H9 (cell line): ENCODE measurements at regions not wholly inside any gene's neighbourhood (a gene's known extent, or its start where the extent isn't known, plus 50 kb on each side); places are given as distances from the start of the nearest gene placed in this dataset.

Source experiments
- DNase-seq: peaks from one replicate; pipeline ENCODE4 v3.0.0-alpha.2; 2017
- H2AFZ ChIP-seq: one replicate; pipeline ENCODE4 v1.6.1; 2013; ENCODE audit warnings: mild to moderate bottlenecking, low read length, control low read depth, moderate library complexity
- H2AK5ac ChIP-seq: 2 replicates; pipeline ENCODE4 v1.6.1; 2013; ENCODE audit warnings: low read length, control low read depth, mixed read lengths; ENCODE audit not compliant: insufficient read length
- H2BK120ac ChIP-seq: one replicate; pipeline ENCODE4 v1.6.1; 2013; ENCODE audit warnings: low read depth, mild to moderate bottlenecking, low read length, control low read depth, inconsistent platforms; ENCODE audit not compliant: poor library complexity, severe bottlenecking
- H2BK12ac ChIP-seq: 2 replicates; pipeline ENCODE4 v1.6.1; 2013; ENCODE audit warnings: low read length, control low read depth, mixed read lengths, low read depth; ENCODE audit not compliant: insufficient read length
- H2BK15ac ChIP-seq: 2 replicates; pipeline ENCODE4 v1.6.1; 2013; ENCODE audit warnings: low read depth, low read length, control low read depth
- H2BK20ac ChIP-seq: one replicate; pipeline ENCODE4 v1.6.1; 2013; ENCODE audit warnings: low read depth, mild to moderate bottlenecking, low read length, control low read depth, inconsistent platforms; ENCODE audit not compliant: poor library complexity, severe bottlenecking
- H2BK5ac ChIP-seq: 2 replicates; pipeline ENCODE4 v1.6.1; 2013; ENCODE audit warnings: low read length, control low read depth, mixed read lengths; ENCODE audit not compliant: insufficient read length
- H3K14ac ChIP-seq: 2 replicates; pipeline ENCODE4 v1.6.1; 2013; ENCODE audit warnings: low read length, control low read depth; ENCODE audit not compliant: insufficient read depth
- H3K18ac ChIP-seq: 2 replicates; pipeline ENCODE4 v1.6.1; 2013; ENCODE audit warnings: low read depth, mild to moderate bottlenecking, mixed read lengths, low read length, control low read depth; ENCODE audit not compliant: insufficient read length
- H3K23ac ChIP-seq: 2 replicates; pipeline ENCODE4 v1.6.1; 2013; ENCODE audit warnings: low read length, control low read depth, mixed read lengths, low read depth; ENCODE audit not compliant: insufficient read length
- H3K23me2 ChIP-seq: 2 replicates; pipeline ENCODE4 v1.6.1; 2013; ENCODE audit warnings: low read depth, mild to moderate bottlenecking, mixed read lengths, low read length, control low read depth; ENCODE audit not compliant: insufficient read length, poor library complexity, severe bottlenecking
- H3K27ac ChIP-seq: 2 replicates; pipeline ENCODE4 v1.5.1; 2013; ENCODE audit warnings: low read length, control low read depth, mixed read lengths, low read depth; ENCODE audit not compliant: insufficient read length
- H3K27me3 ChIP-seq: 2 replicates; pipeline ENCODE4 v1.6.1; 2013; ENCODE audit warnings: low read length, control low read depth, inconsistent platforms; ENCODE audit not compliant: insufficient read depth
- H3K4ac ChIP-seq: 2 replicates; pipeline ENCODE4 v1.6.1; 2013; ENCODE audit warnings: low read depth, mild to moderate bottlenecking, control low read depth, inconsistent platforms, low read length, moderate library complexity
- H3K4me1 ChIP-seq: 2 replicates; pipeline ENCODE4 v1.6.1; 2013; ENCODE audit warnings: low read length, control low read depth, inconsistent platforms; ENCODE audit not compliant: insufficient read depth
- H3K4me2 ChIP-seq: 2 replicates; pipeline ENCODE4 v1.6.1; 2013; ENCODE audit warnings: low read length, control low read depth, mixed read lengths; ENCODE audit not compliant: insufficient read length, insufficient read depth
- H3K56ac ChIP-seq: 2 replicates; pipeline ENCODE4 v1.6.1; 2013; ENCODE audit warnings: low read depth, mild to moderate bottlenecking, mixed read lengths, low read length, control low read depth; ENCODE audit not compliant: insufficient read length
- H3K79me1 ChIP-seq: 2 replicates; pipeline ENCODE4 v1.6.1; 2013; ENCODE audit warnings: low read depth, mild to moderate bottlenecking, moderate library complexity, low read length, control low read depth, inconsistent platforms; ENCODE audit not compliant: insufficient read depth, poor library complexity, severe bottlenecking
- H3K79me2 ChIP-seq: 2 replicates; pipeline ENCODE4 v1.6.1; 2013; ENCODE audit warnings: low read length, control low read depth, inconsistent platforms; ENCODE audit not compliant: insufficient read depth
- H3K9ac ChIP-seq: 2 replicates; pipeline ENCODE4 v1.6.1; 2013; ENCODE audit warnings: low read length, control low read depth, mixed read lengths; ENCODE audit not compliant: insufficient read length; ENCODE audit errors: extremely low read depth
- H3K9me3 ChIP-seq: one replicate; pipeline ENCODE4 v1.6.1; 2013; ENCODE audit warnings: low read depth, low read length, inconsistent platforms; ENCODE audit not compliant: control insufficient read depth
- H3T11ph ChIP-seq: one replicate; pipeline ENCODE4 v1.6.1; 2013; ENCODE audit warnings: mild to moderate bottlenecking, low read length, control low read depth, inconsistent platforms
- H4K20me1 ChIP-seq: one replicate; pipeline ENCODE4 v1.6.1; 2013; ENCODE audit not compliant: control insufficient read depth, insufficient read length, insufficient read depth
- H4K5ac ChIP-seq: 2 replicates; pipeline ENCODE4 v1.6.1; 2013; ENCODE audit warnings: low read depth, mild to moderate bottlenecking, mixed read lengths, low read length, control low read depth; ENCODE audit not compliant: insufficient read length
- H4K8ac ChIP-seq: replicated peaks from 2 replicates; pipeline ENCODE4 v1.6.1; 2013; ENCODE audit warnings: low read length, control low read depth, mixed read lengths, low read depth; ENCODE audit not compliant: insufficient read length
- H4K91ac ChIP-seq: 2 replicates; pipeline ENCODE4 v1.6.1; 2013; ENCODE audit warnings: low read depth, mild to moderate bottlenecking, moderate library complexity, mixed read lengths, low read length, control low read depth; ENCODE audit not compliant: insufficient read length
- H3K27ac Mint-ChIP-seq, 3 experiments: 2 replicates in 2 of 3; 3 replicates in 1 of 3; pipeline ENCODE4 v1.8.0; 2020 to 2021; ENCODE audit warnings: mixed read lengths in 3 of 3, mild to moderate bottlenecking in 1 of 3, moderate library complexity in 1 of 3
- H3K27me3 Mint-ChIP-seq: 2 replicates; pipeline ENCODE4 v1.8.0; 2021; ENCODE audit warnings: low read depth, mild to moderate bottlenecking, moderate library complexity, mixed read lengths
- H3K36me3 Mint-ChIP-seq, 3 experiments: 2 replicates in 2 of 3; 3 replicates in 1 of 3; pipeline ENCODE4 v1.8.0; 2020 to 2021; ENCODE audit warnings: low read depth in 3 of 3, mixed read lengths in 3 of 3; ENCODE audit not compliant: insufficient read depth in 1 of 3
- H3K4me1 Mint-ChIP-seq, 2 experiments: 2 replicates each; pipeline ENCODE4 v1.8.0; 2020; ENCODE audit warnings: mixed read lengths in 2 of 2
- H3K4me3 Mint-ChIP-seq, 2 experiments: 2 replicates in 1 of 2; 3 replicates in 1 of 2; pipeline ENCODE4 v1.8.0; 2020 to 2021; ENCODE audit warnings: mild to moderate bottlenecking in 2 of 2, mixed read lengths in 2 of 2, moderate library complexity in 1 of 2
- H3K9me3 Mint-ChIP-seq, 2 experiments: 2 replicates in 1 of 2; 3 replicates in 1 of 2; pipeline ENCODE4 v1.8.0; 2020; ENCODE audit warnings: mild to moderate bottlenecking in 2 of 2, mixed read lengths in 2 of 2, moderate library complexity in 1 of 2
- WGBS: extraction: QIAGEN DNeasy Blood & Tissue Kit; methylation state at CpG from one replicate; pipeline ENCODE4 v1.1.7; 2013; ENCODE audit warnings: missing lambda C conversion rate, low lambda C conversion rate, mixed read lengths; ENCODE audit not compliant: insufficient read length; ENCODE audit errors: extremely low coverage; 5-methylcytosine and 5-hydroxymethylcytosine counted together
- TF ChIP-seq, protein P1 (sequence below): fragments of 200-600 bp; sonication (generic); conservative IDR thresholded peaks from 3 replicates; pipeline ENCODE4 v1.8.0; 2021; ENCODE audit warnings: antibody characterized with exemption, mild to moderate bottlenecking

DNA sequence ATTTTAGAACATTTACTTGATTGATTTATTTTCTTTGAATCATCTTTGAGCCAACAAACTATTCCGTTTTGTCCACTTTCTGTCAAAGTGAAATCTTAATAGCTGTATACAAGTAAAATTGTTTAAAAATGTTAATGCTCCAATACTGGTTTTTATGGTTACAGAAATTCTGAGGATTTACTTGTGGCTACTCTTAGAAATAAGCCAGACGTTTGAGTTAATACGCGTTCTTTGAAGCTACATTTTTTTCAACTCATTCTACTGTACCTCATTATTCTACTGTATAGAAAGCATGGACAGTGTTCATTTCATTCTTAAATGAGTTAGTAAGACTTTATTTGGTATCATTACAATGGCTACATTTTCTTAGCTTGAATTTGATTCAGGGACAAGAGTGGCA lies 996.2 kb upstream of the FLRT2 start:
- no peak overlapping the region for H2BK20ac ChIP-seq
- H3K4ac ChIP-seq: no peak overlapping the region
- no peak overlapping the region for H2AFZ ChIP-seq
- H2BK15ac ChIP-seq: no peak overlapping the region
- H3K18ac ChIP-seq: no peak overlapping the region
- H3K4me2 ChIP-seq: no peak overlapping the region
- no peak overlapping the region for H4K91ac ChIP-seq
- Mint-ChIP-seq H3K27me3 (no peaks in the 10 kb centered on the region), H3K27ac (no peak overlapping the region), H3K9me3 (no peaks in the 10 kb centered on the region), H3K36me3 (no peaks in the 10 kb centered on the region), H3K4me1 (peaks cover 8 to 9% of the 10 kb centered on the region in 2 experiments), H3K4me3 (no peak overlapping the region)
- no peak overlapping the region for H2AK5ac ChIP-seq
- H4K5ac ChIP-seq: no peak overlapping the region
- H3K23ac ChIP-seq: no peak overlapping the region
- no peaks in the 10 kb centered on the region for H3K9me3 ChIP-seq
- H3K23me2 ChIP-seq: no peaks in the 10 kb centered on the region
- DNase-seq: no peak
- H4K20me1 ChIP-seq: no peaks in the 10 kb centered on the region
- H3K79me2 ChIP-seq: no peaks in the 10 kb centered on the region
- no peaks in the 10 kb centered on the region; the same call in 1 of the 2 replicates for H3K4me1 ChIP-seq
- no peaks in the 10 kb centered on the region for H3K79me1 ChIP-seq
- no peak overlapping the region for H3K27ac ChIP-seq
- H2BK5ac ChIP-seq: no peak overlapping the region
- H3K27me3 ChIP-seq: no peaks in the 10 kb centered on the region
- no peak overlapping the region for H2BK120ac ChIP-seq
- H2BK12ac ChIP-seq: no peak overlapping the region
- H3K9ac ChIP-seq: no peak overlapping the region
- no peak overlapping the region for H3K14ac ChIP-seq
- WGBS: no CpG with 5 or more reads among the region's 4 CpGs
- H4K8ac ChIP-seq: no peak overlapping the region
- no peak overlapping the region for H3T11ph ChIP-seq
- TF ChIP-seq, protein P1, sequence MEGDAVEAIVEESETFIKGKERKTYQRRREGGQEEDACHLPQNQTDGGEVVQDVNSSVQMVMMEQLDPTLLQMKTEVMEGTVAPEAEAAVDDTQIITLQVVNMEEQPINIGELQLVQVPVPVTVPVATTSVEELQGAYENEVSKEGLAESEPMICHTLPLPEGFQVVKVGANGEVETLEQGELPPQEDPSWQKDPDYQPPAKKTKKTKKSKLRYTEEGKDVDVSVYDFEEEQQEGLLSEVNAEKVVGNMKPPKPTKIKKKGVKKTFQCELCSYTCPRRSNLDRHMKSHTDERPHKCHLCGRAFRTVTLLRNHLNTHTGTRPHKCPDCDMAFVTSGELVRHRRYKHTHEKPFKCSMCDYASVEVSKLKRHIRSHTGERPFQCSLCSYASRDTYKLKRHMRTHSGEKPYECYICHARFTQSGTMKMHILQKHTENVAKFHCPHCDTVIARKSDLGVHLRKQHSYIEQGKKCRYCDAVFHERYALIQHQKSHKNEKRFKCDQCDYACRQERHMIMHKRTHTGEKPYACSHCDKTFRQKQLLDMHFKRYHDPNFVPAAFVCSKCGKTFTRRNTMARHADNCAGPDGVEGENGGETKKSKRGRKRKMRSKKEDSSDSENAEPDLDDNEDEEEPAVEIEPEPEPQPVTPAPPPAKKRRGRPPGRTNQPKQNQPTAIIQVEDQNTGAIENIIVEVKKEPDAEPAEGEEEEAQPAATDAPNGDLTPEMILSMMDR: no peak
- no peak overlapping the region for H3K56ac ChIP-seq
